Gastrocnemius medialis (tissue), 4 donors: ENCODE measurements at regions not wholly inside any gene's neighbourhood (a gene's known extent, or its start where the extent isn't known, plus 50 kb on each side); places are given as distances from the start of the nearest gene placed in this dataset.

Experiments
- ATAC-seq, 2 donors: fragments of 150-250 bp; one replicate each; pipeline ENCODE4 v1.9.1; 2016
- DNase-seq, 2 donors: peaks; one replicate each; pipeline ENCODE4 v3.0.0-alpha.2; 2019
- H3K27ac ChIP-seq, 4 donors: fragments of 200-600 bp; sonication (generic); 1 replicate in 1 of 4; 2 replicates in 3 of 4; pipeline ENCODE4 v1.5.1; 2016 to 2018; ENCODE audit warnings: mild to moderate bottlenecking in 2 of 4, moderate library complexity in 1 of 4
- H3K27me3 ChIP-seq, 3 donors: fragments of 200-600 bp; sonication (generic) in 2 of 3; 1 replicate in 1 of 3; 2 replicates in 2 of 3; pipeline versions ENCODE4 v1.5.1 to v1.6.0; 2016 to 2019; ENCODE audit warnings: mild to moderate bottlenecking in 1 of 3, moderate library complexity in 1 of 3
- H3K36me3 ChIP-seq, 2 donors: fragments of 200-600 bp; sonication (generic) in 1 of 2; one replicate each; pipeline ENCODE4 v1.5.1; 2017 to 2018
- H3K4me1 ChIP-seq, 2 donors: fragments of 200-600 bp; sonication (generic) in 1 of 2; one replicate each; pipeline ENCODE4 v1.5.1; 2016 to 2017; ENCODE audit warnings: mild to moderate bottlenecking in 2 of 2
- H3K4me3 ChIP-seq, 4 donors: fragments of 200-600 bp; sonication (generic) in 3 of 4; 1 replicate in 1 of 4; 2 replicates in 3 of 4; pipeline ENCODE4 v1.5.1; 2016 to 2019; ENCODE audit warnings: mild to moderate bottlenecking in 2 of 4
- H3K9me3 ChIP-seq, 3 donors: fragments of 200-600 bp; sonication (generic) in 2 of 3; 1 replicate in 1 of 3; 2 replicates in 2 of 3; pipeline ENCODE4 v1.5.1; 2016 to 2019
- POLR2A ChIP-seq, 2 donors: fragments of 450-650 bp; IDR thresholded peaks; one replicate each; pipeline ENCODE4 v1.6.1; 2017; ENCODE audit warnings: antibody characterized with exemption in 2 of 2, mild to moderate bottlenecking in 2 of 2, moderate library complexity in 2 of 2
- in situ Hi-C, 4 donors: fragments of 200-750 bp; cut with MboI; loops; one replicate each; pipeline versions ENCODE4 v1.15.0 to v1.8.0; 2017; ENCODE audit warnings: low sequenced_read_pairs in 4 of 4
- intact Hi-C: fragments of 100-400 bp; cut with DNase I; formaldehyde crosslinking; loops from one replicate; pipeline ENCODE4 v1.15.1; 2023; ENCODE audit warnings: low total_unique reads
- TF ChIP-seq, protein P1 (sequence below), 5 experiments: fragments of 450-650 bp in 3 of 5; fragments of 200-600 bp in 2 of 5; sonication (generic) in 2 of 5; IDR thresholded peaks in 4 of 5; conservative IDR thresholded peaks in 1 of 5; 1 replicate in 4 of 5; 2 replicates in 1 of 5; pipeline ENCODE4 v1.5.1; 2016 to 2019; ENCODE audit warnings: antibody characterized with exemption in 5 of 5, mild to moderate bottlenecking in 3 of 5, moderate library complexity in 3 of 5

DNA sequence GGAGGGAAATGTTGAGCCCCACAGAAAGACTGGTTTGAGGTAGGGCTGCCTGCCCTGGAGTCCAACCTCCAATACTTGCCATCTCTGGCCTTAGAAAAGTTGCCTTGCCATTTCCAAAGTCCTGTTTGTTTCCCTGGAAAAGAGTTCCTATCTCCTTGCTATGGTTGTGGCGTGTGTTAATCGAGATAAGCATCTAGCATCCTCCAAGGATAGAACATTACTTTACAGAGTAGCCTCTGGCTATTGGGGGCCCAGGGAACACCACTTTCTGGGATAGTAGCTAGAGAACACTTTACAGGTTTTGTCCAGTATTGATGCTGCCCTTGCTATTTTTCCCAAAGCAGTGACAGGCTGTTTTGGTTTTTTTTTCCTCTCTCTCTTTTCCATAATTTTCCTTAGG is 57.4 kb upstream of the SASH1 start:
- intact Hi-C loops: no loop called here
- no peak for DNase-seq
- H3K9me3 ChIP-seq: no peaks in the 10 kb centered on the region
- in situ Hi-C loops: no loop called here
- H3K27ac ChIP-seq: no peak overlapping the region
- no peaks in the 10 kb centered on the region for H3K27me3 ChIP-seq
- no peaks in the 10 kb centered on the region for H3K36me3 ChIP-seq
- no peak overlapping the region for H3K4me3 ChIP-seq
- ATAC-seq: no peak
- no peak for TF ChIP-seq POLR2A (IDR thresholded peaks at IDR 0.05)
- TF ChIP-seq, protein P1, sequence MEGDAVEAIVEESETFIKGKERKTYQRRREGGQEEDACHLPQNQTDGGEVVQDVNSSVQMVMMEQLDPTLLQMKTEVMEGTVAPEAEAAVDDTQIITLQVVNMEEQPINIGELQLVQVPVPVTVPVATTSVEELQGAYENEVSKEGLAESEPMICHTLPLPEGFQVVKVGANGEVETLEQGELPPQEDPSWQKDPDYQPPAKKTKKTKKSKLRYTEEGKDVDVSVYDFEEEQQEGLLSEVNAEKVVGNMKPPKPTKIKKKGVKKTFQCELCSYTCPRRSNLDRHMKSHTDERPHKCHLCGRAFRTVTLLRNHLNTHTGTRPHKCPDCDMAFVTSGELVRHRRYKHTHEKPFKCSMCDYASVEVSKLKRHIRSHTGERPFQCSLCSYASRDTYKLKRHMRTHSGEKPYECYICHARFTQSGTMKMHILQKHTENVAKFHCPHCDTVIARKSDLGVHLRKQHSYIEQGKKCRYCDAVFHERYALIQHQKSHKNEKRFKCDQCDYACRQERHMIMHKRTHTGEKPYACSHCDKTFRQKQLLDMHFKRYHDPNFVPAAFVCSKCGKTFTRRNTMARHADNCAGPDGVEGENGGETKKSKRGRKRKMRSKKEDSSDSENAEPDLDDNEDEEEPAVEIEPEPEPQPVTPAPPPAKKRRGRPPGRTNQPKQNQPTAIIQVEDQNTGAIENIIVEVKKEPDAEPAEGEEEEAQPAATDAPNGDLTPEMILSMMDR (IDR thresholded peaks at IDR 0.05 in 4 of 5, conservative IDR thresholded peaks at IDR 0.05 in 1 of 5): no peak
- no peaks in the 10 kb centered on the region for H3K4me1 ChIP-seq

DNA sequence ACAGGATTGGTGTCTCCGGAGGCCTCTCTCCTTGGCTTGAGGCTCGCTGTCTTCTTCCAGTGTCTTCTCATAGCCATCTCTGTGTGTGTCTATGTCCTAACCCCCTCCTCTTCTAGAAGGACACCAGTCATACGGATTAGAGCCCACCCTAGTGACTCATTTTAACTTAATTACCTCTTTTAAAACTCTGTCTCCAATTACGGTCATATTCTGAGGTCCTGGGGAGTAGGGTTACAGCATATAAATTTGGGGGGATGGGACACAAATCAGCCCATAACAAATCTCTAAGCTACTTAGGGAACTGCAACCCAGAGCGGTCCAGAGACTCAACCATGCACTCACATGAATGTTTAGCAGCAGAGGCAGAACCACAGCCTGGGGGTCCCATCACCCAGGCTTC is 56.1 kb upstream of the SASH1 start:
- no peaks in the 10 kb centered on the region for H3K36me3 ChIP-seq
- no peak overlapping the region for H3K27ac ChIP-seq
- ATAC-seq (no peak), DNase-seq (no peak)
- H3K4me3 ChIP-seq: no peak overlapping the region
- intact Hi-C loops: no loop called here
- TF ChIP-seq, protein P1 (IDR thresholded peaks at IDR 0.05 in 4 of 5, conservative IDR thresholded peaks at IDR 0.05 in 1 of 5): no peak
- no peak for TF ChIP-seq POLR2A (IDR thresholded peaks at IDR 0.05)
- no peaks in the 10 kb centered on the region for H3K4me1 ChIP-seq
- H3K9me3 ChIP-seq: no peaks in the 10 kb centered on the region
- in situ Hi-C loops: no loop called here
- no peaks in the 10 kb centered on the region for H3K27me3 ChIP-seq

DNA sequence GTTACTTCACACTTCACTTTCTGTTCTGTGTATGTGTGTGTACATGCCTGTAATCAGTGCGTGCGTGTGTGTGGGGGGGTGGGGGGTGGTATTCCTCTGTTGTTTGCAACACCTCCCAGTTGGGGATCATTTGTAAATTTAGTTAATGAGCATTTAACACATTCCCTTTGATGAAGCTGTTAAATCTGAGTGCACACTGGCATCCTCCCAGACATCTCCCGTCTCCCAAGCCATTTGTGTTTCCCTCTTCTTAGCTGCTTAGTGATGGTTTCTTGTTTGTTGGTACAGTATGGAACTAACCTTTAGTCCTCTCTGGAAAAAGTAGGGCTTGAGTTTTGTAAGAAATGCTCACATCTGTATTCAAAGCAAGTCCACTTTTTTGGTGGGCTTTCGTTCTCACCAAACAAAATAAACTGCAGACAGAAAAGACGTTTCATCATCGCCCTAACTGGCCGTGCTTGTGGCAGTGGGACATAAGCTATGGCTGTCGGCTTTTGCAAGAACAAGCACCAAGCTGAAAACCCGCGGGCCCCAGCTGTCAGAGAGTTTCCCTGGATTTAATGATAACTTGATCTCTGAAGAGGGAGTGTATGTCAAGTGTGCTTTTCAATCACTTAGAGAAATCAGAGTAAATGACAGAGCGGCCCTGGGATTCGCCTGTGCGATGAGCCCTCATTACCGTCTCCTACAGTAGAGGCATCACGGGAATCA is 54.9 kb upstream of the SASH1 start:
- in situ Hi-C loops (no loop called here), intact Hi-C loops (no loop called here)
- Histone ChIP-seq H3K4me1 (no peaks in the 10 kb centered on the region), H3K36me3 (no peaks in the 10 kb centered on the region), H3K9me3 (no peaks in the 10 kb centered on the region), H3K27ac (no peak overlapping the region), H3K4me3 (no peak overlapping the region), H3K27me3 (no peaks in the 10 kb centered on the region)
- ATAC-seq (no peak), DNase-seq (no peak)
- TF ChIP-seq, protein P1 (IDR thresholded peaks at IDR 0.05 in 4 of 5, conservative IDR thresholded peaks at IDR 0.05 in 1 of 5): no peak
- no peak for TF ChIP-seq POLR2A (IDR thresholded peaks at IDR 0.05)

DNA sequence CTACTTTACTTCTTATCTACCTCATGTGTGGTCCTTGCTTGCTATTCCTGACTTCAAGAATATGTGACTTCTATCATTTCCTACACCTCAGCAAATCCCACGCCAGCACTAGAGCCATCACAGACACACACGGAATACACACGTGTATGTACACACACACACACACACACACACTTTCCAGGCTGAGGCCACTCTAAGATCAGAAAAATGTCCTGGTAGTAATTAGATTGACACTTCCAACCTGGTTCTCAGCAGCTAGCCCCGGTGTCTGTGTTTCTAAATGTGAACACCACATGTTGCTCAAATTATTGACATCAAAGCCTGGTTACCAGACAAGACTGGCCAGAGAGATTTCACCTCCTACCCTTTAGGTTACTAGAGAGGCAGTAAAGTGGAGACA is 54.1 kb upstream of the SASH1 start:
- Histone ChIP-seq H3K36me3 (no peaks in the 10 kb centered on the region), H3K9me3 (no peaks in the 10 kb centered on the region), H3K27ac (peak overlapping the region in 1 of 4 donors; percentile 34), H3K4me3 (peak overlapping the region in 2 of 4 donors; percentile 22 to 28), H3K4me1 (peaks cover 3 to 4% of the 10 kb centered on the region in 2 donors), H3K27me3 (no peaks in the 10 kb centered on the region)
- in situ Hi-C loops: no loop called here
- TF ChIP-seq, protein P1 (IDR thresholded peaks at IDR 0.05 in 4 of 5, conservative IDR thresholded peaks at IDR 0.05 in 1 of 5): no peak
- TF ChIP-seq POLR2A (IDR thresholded peaks at IDR 0.05): no peak
- intact Hi-C loops: no loop called here
- ATAC-seq (no peak), DNase-seq (no peak)

DNA sequence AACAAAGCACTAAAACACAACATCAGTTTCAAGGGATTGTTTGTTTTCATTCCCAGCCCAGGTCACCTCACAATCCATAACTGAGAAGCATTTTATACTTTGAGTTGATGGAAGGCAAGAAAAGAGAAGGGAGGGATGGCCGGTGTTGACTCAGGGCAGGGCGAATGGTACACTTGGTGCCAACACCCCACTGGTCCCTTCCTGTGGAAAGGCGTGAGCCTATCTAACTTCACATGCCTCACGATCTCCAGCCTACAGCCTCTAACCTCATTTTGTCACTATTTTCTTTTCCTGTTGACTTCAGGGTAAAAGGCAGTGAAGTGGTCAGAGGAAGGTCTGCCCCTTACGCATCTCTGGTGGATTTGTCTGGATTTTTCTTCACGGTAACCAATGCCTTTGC is 53.5 kb upstream of the SASH1 start:
- Histone ChIP-seq H3K9me3 (no peaks in the 10 kb centered on the region), H3K4me3 (peak overlapping the region in 2 of 4 donors; percentile 22 to 28), H3K4me1 (peaks cover 3 to 9% of the 10 kb centered on the region in 2 donors), H3K27me3 (no peaks in the 10 kb centered on the region), H3K27ac (peak overlapping the region in 2 of 4 donors; percentile 10 to 34), H3K36me3 (no peaks in the 10 kb centered on the region)
- DNase-seq (no peak), ATAC-seq (no peak)
- in situ Hi-C loops (no loop called here), intact Hi-C loops (no loop called here)
- no peak for TF ChIP-seq POLR2A (IDR thresholded peaks at IDR 0.05)
- TF ChIP-seq, protein P1 (IDR thresholded peaks at IDR 0.05 in 4 of 5, conservative IDR thresholded peaks at IDR 0.05 in 1 of 5): no peak
